Epithelial cell of prostate (primary cell): ENCODE measurements at regions not wholly inside any gene's neighbourhood (a gene's known extent, or its start where the extent isn't known, plus 50 kb on each side); places are given as distances from the start of the nearest gene placed in this dataset.
"Not testable (repeated sequence)": the region's sequence is repeated elsewhere in the genome, so short reads cannot be mapped to it uniquely, and the experiment has no call there.

ENCODE experiments used
- DNase-seq: peaks from one replicate; pipeline ENCODE4 v3.0.0-alpha.2; 2011; ENCODE audit warnings: low read depth, low spot score
- H3K27ac ChIP-seq: fragments of 450-650 bp; 2 replicates; pipeline ENCODE4 v1.5.1; 2017; ENCODE audit warnings: mild to moderate bottlenecking

DNA sequence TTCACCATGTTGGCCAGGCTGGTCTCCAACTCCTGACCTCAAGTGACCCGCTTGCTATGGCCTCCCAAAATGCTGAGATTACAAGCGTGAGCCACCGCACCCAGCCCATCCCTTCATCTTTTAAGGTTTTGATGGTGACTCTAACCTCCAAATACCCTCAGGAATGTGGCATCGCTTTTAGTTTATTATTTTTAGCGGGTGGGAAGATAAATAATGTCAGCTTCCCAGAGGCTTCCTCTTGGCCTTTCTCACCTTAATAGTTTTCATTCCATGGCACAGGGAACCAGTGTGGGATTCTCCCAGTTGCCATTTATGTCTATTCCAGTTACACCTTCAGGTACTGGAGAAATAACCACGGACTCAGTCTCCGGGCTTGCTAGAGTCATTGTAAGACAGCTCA, 92.1 kb upstream of the LRRN2 start:
- no peak for DNase-seq
- no peak overlapping the region for H3K27ac ChIP-seq

DNA sequence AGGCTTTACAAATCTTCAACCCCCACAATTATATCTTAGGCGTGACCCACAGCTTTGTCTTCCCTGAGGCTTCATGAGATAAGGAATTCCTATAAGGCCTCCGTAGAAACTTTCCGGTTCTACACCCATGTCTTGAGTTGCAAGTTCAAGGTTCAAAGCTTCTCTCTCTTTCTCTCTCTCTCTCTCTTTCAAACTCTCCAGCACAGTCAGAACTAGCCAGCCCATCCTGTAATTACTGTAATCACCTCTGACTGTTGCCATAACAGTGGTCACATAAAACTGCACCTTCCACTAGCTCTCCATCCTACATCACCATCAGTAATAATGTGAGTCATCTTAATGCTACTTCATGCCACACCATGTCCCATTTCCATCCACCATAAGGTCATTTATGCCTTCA, 90.0 kb upstream of the NFASC start:
- H3K27ac ChIP-seq, result no peak overlapping the region
- no peak for DNase-seq

DNA sequence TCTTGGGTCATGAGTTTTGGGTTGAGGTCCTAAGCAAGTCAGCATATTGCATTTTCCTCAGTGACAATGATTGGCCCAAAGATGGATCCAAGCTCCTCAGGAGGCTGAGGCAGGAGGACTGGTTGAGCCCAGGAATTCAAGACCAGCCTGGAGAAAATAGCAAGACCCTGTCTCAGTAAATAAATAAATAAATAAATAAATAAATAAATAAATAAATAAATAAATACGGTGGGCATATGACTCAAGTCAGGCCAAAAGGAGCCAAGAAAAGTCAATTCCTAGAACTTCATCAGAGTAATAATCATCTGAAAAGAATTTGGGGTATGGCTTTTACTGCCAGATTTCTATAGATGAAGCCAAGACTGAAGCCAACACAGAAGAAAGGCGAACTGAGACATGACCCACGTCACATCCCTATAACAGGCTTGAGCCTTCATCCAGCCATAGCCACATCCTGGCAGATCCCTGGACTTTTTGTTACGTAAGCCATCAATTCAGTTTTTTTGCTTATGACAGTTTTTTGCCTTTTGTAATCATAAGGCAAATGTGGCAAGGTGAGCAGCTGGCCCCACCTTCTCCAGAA, 88.5 kb upstream of the NFASC start:
- no peak overlapping the region for H3K27ac ChIP-seq
- no peak for DNase-seq

DNA sequence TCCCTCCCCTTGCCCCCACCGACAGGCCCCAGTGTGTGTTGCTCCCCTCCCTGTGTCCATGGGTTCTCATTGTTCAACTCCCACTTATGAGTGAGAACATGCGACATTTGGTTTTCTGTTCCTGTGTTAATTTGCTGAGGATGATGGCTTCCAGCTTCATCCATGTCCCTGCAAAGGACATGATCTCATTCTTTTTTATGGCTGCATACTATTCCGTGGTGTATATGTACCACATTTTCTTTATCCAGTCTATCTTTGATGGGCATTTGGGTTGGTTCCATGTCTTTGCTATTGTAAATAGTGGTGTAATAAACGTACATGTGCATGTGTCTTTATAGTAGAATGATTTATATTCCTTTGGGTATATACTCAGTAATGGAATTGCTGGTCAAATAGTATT, 85.6 kb upstream of the NFASC start:
- not testable (repeated sequence) for DNase-seq, H3K27ac ChIP-seq

DNA sequence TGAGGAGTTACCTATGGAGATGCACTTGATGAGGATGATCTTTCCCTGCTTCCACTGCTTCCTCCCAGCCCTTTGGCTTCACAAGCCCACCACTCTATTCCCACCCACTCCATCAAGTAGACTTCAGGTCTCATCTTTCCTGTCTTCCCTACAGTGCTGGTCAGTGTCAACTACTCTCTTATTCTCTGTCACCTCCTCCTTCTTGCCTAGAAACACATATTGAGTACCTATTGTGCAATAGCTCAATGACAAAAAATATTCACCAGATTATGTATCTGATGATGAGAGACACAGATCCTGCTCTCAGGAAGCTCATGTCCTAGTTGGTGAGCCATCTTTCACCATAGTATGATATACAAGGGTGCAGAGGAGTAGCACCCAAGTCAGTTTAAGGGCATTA, 82.2 kb upstream of the NFASC start:
- DNase-seq, result no peak

DNA sequence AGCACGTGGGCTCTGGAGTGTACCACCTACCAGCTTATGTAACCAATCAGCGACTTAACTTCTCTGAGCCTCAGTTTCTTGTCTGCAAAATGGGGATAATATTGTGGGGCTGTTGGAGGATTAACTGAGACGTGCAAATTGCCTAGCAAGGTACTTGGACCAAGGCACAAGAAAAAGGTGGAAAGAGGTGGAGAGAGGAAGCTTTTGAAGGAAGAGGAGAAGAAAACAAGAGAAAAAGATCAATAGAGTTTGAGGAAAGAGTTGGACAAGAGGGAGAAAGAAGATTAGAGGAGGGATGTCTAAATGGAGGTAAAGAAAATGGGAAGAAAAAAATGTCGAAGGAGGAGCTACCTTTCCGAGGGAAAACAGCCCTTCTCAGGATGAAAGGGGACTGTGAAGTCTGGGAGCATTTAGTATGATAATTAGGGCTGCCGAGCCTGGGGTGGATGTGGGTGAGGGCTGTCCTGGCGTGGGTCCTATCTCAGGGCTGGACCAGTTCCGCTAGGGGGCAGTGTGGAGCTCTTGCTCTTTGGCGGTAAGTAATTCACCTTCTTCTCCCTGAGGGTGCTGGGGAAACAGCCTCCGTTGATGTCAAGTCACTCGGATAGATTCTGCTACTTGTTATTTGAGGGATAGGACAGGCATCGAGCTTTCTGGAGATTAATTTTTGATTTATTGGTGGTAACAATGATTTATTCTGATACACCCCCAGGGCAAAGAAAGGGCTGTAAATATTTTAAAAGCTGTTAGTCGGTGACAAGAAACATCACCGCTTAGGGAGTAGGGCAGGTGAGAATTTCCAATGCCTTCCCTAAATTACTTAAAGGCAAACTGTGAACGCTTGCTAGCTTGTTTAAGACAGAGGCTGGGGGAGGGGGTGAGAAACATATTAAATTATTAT, 79.0 kb upstream of the NFASC start:
- DNase-seq, result no peak
- no peak overlapping the region for H3K27ac ChIP-seq

More for the DNA sequence above, 82.2 kb upstream of the NFASC start:
- H3K27ac ChIP-seq, result no peak overlapping the region

DNA sequence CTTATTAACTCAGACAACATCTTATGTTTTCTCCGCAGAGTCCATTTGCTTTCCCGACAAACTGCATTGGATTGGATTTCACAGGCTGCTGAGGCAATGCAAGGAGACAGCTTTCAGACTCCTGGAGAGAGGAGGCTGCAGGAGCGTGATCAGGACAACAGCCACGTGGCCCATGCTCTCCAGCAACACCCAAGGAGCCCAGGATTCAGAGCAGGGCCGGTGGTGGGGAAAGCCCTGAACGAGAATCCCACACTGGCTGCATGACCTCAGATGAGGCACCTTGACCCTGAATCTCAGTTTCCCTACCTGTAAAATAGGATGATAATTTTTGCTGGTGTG, 78.3 kb upstream of the NFASC start:
- no peak for DNase-seq
- no peak overlapping the region for H3K27ac ChIP-seq

DNA sequence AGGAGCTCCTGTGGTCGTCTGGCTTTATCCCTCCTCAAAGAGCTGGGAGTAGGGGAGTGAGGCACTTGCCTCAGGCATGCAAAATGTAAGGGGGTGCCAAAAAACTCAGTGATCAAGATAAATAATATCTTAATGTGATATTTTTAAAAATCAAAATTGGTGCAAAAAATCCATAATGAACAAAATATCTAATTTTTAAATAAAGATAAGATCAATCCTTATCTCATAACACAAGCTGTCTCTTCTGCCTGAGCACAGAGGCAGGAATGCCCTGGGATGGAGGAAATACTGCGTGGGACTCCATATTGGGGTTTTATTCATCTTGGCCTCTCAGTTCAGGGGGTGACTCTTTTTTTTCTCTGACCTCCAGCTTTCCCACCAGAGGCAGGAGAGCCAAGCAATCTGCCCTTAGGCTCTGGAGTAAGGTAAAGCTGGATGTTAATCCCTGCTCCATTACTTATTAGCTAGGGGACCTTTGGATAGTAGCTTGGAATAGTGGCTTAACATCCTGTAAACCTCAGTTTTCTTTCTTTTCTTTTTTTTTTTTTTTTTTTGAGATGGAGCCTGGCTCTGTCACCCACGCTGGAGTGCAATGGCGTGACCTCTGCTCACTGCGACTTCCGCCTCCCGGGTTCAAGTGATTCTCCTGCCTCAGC, 77.3 kb upstream of the NFASC start:
- no peak for DNase-seq
- no peak overlapping the region for H3K27ac ChIP-seq

DNA sequence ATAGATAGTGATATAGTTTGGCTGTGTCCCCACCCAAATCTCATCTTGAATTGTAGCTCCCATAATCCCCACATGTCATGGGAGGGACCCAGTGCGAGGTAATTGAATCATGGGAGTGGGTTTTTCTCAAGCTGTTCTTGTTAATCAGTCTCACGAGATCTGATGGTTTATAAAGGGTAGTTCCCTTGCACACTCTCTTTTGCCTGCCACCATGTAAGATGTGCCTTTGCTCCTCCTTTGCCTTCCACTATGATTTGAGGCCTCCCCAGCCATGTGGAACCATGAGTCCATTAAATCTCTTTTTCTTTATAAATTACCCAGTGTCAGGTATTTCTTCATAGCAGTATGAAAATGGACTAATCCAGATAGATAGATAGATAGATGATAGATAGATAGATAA, 73.8 kb upstream of the NFASC start:
- DNase-seq, H3K27ac ChIP-seq: not testable (repeated sequence)

DNA sequence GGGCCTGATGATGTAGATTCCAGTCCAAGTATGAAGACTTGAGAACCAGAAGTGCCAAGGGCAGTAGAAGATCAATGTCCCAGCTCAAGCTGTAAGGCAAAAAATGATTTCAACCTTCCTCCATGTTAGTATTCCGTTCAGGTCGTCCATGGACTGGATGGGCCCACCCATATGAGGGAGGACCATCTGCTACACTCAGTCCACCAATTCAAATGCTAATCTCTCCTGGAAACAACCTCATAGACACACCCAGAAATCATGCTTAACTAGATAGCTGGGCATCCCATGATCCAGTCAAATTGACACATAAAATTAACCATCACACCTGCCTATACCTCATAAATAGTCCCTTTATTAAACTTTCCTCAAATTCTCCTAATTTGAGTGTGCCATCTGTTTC, 73.3 kb upstream of the NFASC start:
- H3K27ac ChIP-seq, result no peak overlapping the region
- no peak for DNase-seq

DNA sequence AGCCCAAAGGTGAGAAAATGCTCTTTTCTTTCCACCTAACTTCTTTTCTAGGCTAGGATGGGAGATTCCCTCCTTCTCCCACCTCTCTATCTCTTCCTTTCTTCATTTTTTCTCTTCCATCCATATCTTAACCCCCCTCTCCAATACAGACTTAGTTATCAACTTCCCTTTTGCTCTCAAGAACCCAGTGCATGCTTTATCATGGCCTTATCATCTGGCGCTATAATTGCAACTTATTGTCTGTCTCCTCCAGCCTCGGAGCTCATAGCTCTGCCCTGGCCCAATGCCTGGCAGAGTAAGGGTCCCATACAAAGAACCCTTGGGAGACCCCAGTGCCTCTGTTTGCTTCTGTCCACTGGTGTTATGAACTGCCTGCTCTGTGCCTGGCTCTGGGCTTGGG, 71.0 kb upstream of the NFASC start:
- H3K27ac ChIP-seq, result no peak overlapping the region
- DNase-seq, result no peak

DNA sequence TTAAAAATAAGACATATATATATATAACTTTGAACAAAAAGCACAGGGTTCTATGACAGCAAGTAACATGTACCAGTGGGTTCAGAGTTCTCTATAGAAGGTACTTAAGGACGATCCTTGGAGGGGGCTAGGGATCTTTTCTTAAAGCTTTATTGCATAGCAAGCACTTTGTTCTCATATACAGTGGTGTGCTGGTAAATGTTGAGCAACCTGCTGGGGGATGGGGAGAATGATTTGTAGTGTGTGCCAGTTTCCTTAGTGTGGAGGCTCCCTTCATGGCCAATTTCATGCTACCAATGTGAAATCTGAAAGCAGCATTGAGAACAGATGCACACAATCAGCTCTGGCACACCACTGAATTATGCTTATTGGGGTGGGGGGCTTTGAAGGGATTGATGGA, 69.5 kb upstream of the NFASC start:
- no peak for DNase-seq
- no peak overlapping the region for H3K27ac ChIP-seq

DNA sequence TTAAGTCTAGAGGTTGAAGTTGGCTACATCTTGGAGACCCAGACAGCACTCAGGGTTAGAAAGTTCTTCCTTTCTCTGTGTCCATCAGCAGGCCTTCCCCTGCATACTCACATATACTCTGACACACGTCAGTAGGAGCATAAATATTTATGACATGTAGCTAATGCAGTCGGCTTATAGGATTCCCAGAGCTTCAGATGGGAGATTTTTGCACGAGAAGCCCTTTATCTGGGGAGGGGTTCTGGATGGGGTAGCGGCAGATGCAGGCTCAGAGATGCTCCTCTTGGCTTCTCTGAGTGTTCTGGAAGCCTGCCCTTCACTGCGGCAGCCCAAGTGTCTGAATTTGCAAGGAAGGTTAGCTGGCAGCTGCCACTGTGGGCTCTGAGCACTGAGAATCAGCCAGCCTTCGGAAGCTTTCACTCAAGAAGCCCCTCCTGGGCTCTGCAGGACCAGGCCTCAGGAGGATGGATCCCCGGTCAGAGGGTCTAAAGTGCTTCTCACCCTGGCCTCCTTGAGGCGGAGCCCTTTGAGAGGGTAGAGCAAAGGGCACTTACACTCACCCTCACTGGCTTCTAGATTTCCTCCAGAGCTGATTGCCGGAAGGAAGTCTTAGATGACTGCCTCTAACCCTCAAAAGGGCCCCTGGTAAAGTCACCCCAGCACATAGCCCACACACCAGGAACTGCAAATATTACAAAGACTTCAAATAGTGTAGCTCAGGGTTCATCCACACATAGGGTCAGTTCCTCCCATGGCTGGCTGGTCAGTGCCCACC, 68.1 kb upstream of the NFASC start:
- DNase-seq, result no peak
- H3K27ac ChIP-seq, result no peak overlapping the region

DNA sequence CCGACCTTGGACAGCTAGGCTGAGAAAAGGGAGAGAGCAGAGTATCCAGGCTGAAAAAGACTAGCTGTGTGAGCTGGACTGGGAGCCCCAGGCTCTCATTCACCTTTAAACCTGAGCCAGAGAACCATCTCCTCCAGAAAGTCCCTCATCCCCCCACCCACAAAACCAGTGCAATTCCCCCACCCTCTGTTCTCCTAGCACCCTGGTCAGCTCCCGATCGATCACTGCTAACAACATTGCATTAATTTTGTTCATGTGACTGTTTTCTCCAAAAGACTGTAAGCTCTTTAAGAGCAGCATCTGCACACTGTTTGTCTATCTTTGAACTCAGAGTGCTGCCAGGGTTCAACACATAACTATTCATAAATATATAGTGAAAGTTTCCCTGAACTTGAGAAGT, 67.1 kb upstream of the NFASC start:
- DNase-seq, result no peak
- no peak overlapping the region for H3K27ac ChIP-seq

DNA sequence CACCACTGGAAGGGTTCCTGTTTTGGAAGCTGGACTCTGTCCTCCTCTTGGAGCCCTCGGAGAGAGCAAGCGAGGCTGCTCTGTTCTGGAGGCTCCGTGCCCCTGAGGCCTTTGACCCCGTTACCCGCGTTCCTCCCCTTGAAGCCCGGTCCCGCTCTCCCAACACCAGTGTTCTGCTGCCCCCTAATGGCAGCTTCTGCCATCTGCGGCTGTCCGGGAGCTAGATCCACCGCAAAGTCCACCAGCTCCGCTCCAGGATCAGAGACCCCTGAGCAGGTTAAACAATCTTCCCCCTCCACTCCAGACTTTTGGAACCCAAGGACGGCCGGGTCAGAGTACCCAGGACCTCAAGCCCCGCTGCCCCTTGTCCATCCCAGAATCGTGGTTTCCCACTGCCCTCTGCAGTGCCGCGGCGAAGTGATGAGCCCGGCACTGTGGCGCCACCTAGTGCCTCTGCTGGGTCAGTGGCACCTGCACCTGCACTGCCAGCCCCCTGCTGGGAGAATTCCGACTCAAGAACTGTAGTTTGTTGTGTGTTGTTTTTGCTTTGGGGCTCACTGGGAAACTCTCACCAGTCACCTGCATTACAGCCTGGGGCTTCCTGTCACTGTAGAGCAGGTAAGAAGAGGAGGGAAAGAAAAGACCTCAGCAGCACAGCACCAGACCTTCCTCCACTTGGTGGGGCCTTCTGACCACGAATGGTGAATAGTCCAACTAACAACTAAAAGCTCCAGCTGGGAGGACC, 63.5 kb upstream of the NFASC start:
- H3K27ac ChIP-seq, result no peak overlapping the region

DNA sequence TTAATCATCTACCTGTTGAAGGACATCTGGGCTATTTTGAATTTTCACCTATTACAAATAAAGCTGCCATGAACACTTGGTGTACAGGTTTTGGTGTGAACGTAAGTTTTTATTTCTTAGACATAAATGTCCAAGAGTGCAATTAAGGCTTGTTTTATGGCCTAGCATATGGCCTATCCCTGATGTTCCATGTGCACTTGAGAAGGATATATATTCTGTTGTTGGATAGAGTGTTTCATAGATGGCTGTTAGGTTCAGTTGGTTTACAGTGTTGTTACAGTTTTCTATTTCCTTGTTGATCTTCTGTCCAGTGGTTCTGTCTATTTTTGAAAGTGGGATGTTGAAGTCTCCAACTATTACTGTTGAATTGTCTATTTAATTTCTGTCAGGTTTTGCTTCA, 61.2 kb upstream of the NFASC start:
- no peak for DNase-seq
- no peak overlapping the region for H3K27ac ChIP-seq

More for the DNA sequence above, 63.5 kb upstream of the NFASC start:
- DNase-seq, result peak; percentile 3

DNA sequence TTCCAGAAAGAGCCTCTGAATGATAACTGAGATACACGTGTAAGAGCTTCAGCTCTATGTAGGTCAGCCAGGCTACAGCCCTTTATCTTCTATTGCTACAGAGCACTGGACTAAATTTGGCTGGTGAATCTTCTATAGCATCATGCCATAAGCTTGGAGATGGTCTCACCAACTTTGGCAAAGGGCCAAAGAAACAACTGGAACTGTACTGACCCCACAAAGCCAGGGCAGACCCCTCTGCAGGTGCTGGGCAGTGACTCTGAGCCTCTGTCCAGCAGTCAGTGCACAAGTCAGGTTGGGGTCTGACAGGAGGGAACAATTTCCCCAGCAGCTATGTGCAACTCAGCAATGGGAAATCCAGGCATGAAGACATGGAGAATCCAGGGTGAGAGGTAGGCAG, 57.8 kb upstream of the NFASC start:
- H3K27ac ChIP-seq, result no peak overlapping the region
- no peak for DNase-seq

DNA sequence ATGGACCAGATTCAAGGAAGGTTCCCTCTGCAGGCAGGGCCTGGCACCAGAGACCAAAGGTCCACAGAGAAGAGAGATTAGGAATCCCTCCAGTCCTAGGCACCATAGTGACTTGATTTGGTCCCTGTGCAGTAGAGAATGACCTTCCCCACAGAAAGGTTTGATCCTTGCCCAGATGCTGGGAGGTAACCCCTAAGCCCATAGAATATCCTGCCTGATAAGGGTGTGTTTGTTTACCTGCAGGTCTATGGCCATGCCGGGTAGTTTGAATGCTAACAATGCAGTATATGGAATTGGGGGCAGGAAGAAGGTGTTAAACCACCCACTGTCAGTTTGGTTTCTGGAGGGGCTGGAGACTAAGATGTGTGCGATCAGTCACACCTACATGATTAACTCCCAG, 57.1 kb upstream of the NFASC start:
- DNase-seq, result no peak
- no peak overlapping the region for H3K27ac ChIP-seq

DNA sequence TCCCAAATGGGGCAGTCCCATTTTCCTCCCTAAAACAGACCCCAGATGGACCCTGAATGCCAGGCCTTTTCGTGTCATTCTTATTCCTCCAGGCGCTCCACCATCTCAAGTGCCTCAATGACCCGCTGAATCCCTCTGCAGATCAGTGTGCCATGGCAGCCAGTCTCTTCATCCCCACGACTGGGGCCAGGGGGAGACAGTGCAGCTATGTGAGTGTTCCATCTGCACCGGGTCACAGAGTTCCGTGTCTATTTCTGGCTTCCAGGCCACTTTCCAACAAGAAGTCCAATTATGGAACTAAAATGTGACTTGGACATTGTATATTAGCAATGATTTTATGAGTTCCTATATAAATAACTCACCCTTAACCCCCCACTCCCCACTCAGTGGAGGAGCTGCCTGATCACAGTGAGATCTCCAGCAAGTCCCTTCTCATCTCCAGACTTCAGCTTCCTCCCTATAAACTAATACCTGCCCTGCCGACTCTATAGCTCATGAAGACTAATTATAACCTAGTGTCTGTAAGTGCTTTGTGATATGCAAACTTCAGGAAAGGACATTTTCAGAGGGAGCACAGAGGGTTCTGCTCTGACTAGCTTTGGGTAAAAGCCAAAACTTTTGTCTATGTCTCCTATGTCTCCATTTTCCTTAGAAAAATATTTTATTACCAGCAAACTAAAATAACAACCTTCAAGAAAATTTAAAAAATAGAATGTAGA, 56.3 kb upstream of the NFASC start:
- DNase-seq, result no peak
- no peak overlapping the region for H3K27ac ChIP-seq

DNA sequence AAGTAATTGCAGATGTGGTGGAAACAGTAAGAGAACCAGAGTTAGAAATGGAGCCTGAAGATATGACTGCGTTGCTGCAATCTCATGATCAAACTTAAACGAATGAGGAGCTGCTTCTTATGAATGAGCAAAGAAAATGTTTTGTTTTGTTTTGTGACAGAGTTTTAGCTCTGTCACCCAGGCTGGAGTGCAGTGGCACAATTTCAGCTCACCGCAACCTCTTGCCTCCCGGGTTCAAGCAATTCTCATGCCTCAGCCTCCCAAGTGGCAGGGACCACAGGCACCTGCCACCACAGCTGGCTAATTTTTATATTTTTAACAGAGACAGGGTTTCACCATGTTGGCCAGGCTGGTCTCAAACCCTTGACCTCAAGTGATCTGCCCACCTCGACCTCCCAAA, 53.3 kb upstream of the NFASC start:
- H3K27ac ChIP-seq, result no peak overlapping the region
- DNase-seq, result no peak
